Mesenteric fat pad (tissue), 1 donor: ENCODE measurements at regions not wholly inside any gene's neighbourhood (a gene's known extent, or its start where the extent isn't known, plus 50 kb on each side); places are given as distances from the start of the nearest gene placed in this dataset.
"Not testable (repeated sequence)": the region's sequence is repeated elsewhere in the genome, so short reads cannot be mapped to it uniquely, and the experiment has no call there.

ENCODE experiments used
- DNase-seq: peaks from one replicate; pipeline ENCODE4 v3.0.0-alpha.2; 2020; ENCODE audit warnings: low spot score
- donor health status: DM: yes; HTN: yes; CAD: no.

GRCh38 chrX:45615591-45615990 lies 414.9 kb upstream of the DIPK2B start:
- DNase-seq: not testable (repeated sequence)

GRCh38 chrX:45614853-45615252 lies 414.2 kb upstream of the DIPK2B start:
- no peak for DNase-seq

- DNase-seq: no peak
Observed at GRCh38 chrX:45602151-45602550, 401.5 kb upstream of the DIPK2B start.

GRCh38 chrX:45601052-45601451 lies 400.4 kb upstream of the DIPK2B start:
- no peak for DNase-seq

- DNase-seq: no peak
Observed at GRCh38 chrX:45598861-45599260, 398.2 kb upstream of the DIPK2B start.

- DNase-seq: no peak
Observed at GRCh38 chrX:45596188-45596808, 395.6 kb upstream of the DIPK2B start.

- no peak for DNase-seq
Observed at GRCh38 chrX:45592101-45592500, 391.4 kb upstream of the DIPK2B start.

- no peak for DNase-seq
Observed at GRCh38 chrX:45591650-45592049, 391.0 kb upstream of the DIPK2B start.

GRCh38 chrX:45584717-45585116 lies 384.0 kb upstream of the DIPK2B start:
- no peak for DNase-seq

- DNase-seq: no peak
Observed at GRCh38 chrX:45577361-45577760, 376.7 kb upstream of the DIPK2B start.

GRCh38 chrX:45571453-45571852 lies 370.8 kb upstream of the DIPK2B start:
- DNase-seq: no peak

- no peak for DNase-seq
Observed at GRCh38 chrX:45566456-45566855, 365.8 kb upstream of the DIPK2B start.

- no peak for DNase-seq
Observed at GRCh38 chrX:45557387-45557786, 356.7 kb upstream of the DIPK2B start.

GRCh38 chrX:45554736-45555135 lies 354.1 kb upstream of the DIPK2B start:
- DNase-seq: no peak

GRCh38 chrX:45553417-45553816 lies 352.7 kb upstream of the DIPK2B start:
- no peak for DNase-seq

- not testable (repeated sequence) for DNase-seq
Observed at GRCh38 chrX:45546697-45547096, 346.0 kb upstream of the DIPK2B start.

GRCh38 chrX:45540181-45540580 lies 339.5 kb upstream of the DIPK2B start:
- no peak for DNase-seq

GRCh38 chrX:45537936-45538335 lies 337.3 kb upstream of the DIPK2B start:
- no peak for DNase-seq

GRCh38 chrX:45527834-45528233 lies 327.2 kb upstream of the DIPK2B start:
- DNase-seq: no peak

- no peak for DNase-seq
Observed at GRCh38 chrX:45524805-45525204, 324.1 kb upstream of the DIPK2B start.

GRCh38 chrX:45524296-45524695 lies 323.6 kb upstream of the DIPK2B start:
- no peak for DNase-seq

GRCh38 chrX:45518552-45518951 lies 317.9 kb upstream of the DIPK2B start:
- DNase-seq: no peak

- DNase-seq: no peak
Observed at GRCh38 chrX:45517090-45517973, 316.7 kb upstream of the DIPK2B start.
